Activated naive CD4-positive, alpha-beta T cell treated with anti-CD3 and anti-CD28 coated beads, Interleukin-2, amount 50 U/mL, for 24 hours (primary cell): ENCODE measurements at regions not wholly inside any gene's neighbourhood (a gene's known extent, or its start where the extent isn't known, plus 50 kb on each side); places are given as distances from the start of the nearest gene placed in this dataset.
"Not testable (repeated sequence)": the region's sequence is repeated elsewhere in the genome, so short reads cannot be mapped to it uniquely, and the experiment has no call there.

Experiments
- H3K27ac Mint-ChIP-seq: one replicate; pipeline ENCODE4 v1.8.0; 2021; ENCODE audit warnings: mild to moderate bottlenecking, mixed read lengths
- H3K27me3 Mint-ChIP-seq: one replicate; pipeline ENCODE4 v1.8.0; 2021; ENCODE audit warnings: mixed read lengths
- H3K36me3 Mint-ChIP-seq: one replicate; pipeline ENCODE4 v1.8.0; 2021; ENCODE audit warnings: mixed read lengths
- H3K4me1 Mint-ChIP-seq: one replicate; pipeline ENCODE4 v1.8.0; 2021; ENCODE audit warnings: mixed read lengths
- H3K4me3 Mint-ChIP-seq: one replicate; pipeline ENCODE4 v1.8.0; 2021; ENCODE audit warnings: mild to moderate bottlenecking, mixed read lengths
- H3K9me3 Mint-ChIP-seq: one replicate; pipeline ENCODE4 v1.8.0; 2021; ENCODE audit warnings: mixed read lengths

DNA sequence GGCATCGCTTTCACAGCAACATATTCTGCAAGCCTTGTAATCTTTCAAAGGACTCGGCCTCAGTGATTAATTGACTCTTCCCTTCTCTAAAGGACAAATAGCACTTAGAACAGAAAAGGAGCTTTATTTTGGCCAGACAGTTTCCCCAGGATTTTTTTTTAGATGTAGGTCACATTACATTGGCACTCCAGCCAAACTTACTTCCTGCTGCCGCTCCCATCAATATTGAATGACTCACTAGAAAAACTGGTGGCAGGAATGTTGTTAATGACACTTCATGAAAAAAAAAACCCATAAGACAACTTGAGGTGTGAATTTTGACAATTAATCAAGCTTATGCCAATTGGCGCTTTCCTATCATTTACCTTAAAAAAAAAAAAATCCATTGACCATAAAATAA is 432.6 kb downstream of the TOX3 start:
- Mint-ChIP-seq H3K4me1 (no peaks in the 10 kb centered on the region), H3K27me3 (no peaks in the 10 kb centered on the region), H3K9me3 (peaks cover 3% of the 10 kb centered on the region), H3K4me3 (no peak overlapping the region), H3K27ac (no peak overlapping the region), H3K36me3 (no peaks in the 10 kb centered on the region)

GRCh38 chr16:52113533-52114183 is 433.3 kb downstream of the TOX3 start:
- no peak overlapping the region for H3K4me3 Mint-ChIP-seq
- H3K4me1 Mint-ChIP-seq: no peaks in the 10 kb centered on the region
- H3K27me3 Mint-ChIP-seq: no peaks in the 10 kb centered on the region
- H3K27ac Mint-ChIP-seq: no peak overlapping the region
- no peaks in the 10 kb centered on the region for H3K36me3 Mint-ChIP-seq
- H3K9me3 Mint-ChIP-seq: no peaks in the 10 kb centered on the region

GRCh38 chr16:52104993-52105392 is 441.9 kb downstream of the TOX3 start:
- H3K4me1 Mint-ChIP-seq, H3K27ac Mint-ChIP-seq, H3K27me3 Mint-ChIP-seq, H3K36me3 Mint-ChIP-seq, H3K9me3 Mint-ChIP-seq, H3K4me3 Mint-ChIP-seq: not testable (repeated sequence)

- Mint-ChIP-seq H3K27ac (no peak overlapping the region), H3K9me3 (peaks cover 6% of the 10 kb centered on the region), H3K4me3 (no peak overlapping the region), H3K36me3 (no peaks in the 10 kb centered on the region), H3K4me1 (no peaks in the 10 kb centered on the region), H3K27me3 (no peaks in the 10 kb centered on the region)
Measured at GRCh38 chr16:52103791-52104190, 443.2 kb downstream of the TOX3 start.

GRCh38 chr16:52101246-52101645 is 445.7 kb downstream of the TOX3 start:
- Mint-ChIP-seq H3K4me1 (no peaks in the 10 kb centered on the region), H3K27ac (no peak overlapping the region), H3K27me3 (no peaks in the 10 kb centered on the region), H3K36me3 (no peaks in the 10 kb centered on the region), H3K4me3 (no peak overlapping the region), H3K9me3 (peaks cover 12% of the 10 kb centered on the region)

GRCh38 chr16:52099382-52099781 is 447.6 kb downstream of the TOX3 start:
- H3K4me1 Mint-ChIP-seq: no peaks in the 10 kb centered on the region
- no peak overlapping the region for H3K27ac Mint-ChIP-seq
- no peaks in the 10 kb centered on the region for H3K36me3 Mint-ChIP-seq
- H3K4me3 Mint-ChIP-seq: no peak overlapping the region
- H3K9me3 Mint-ChIP-seq: peaks cover 12% of the 10 kb centered on the region
- H3K27me3 Mint-ChIP-seq: no peaks in the 10 kb centered on the region

DNA sequence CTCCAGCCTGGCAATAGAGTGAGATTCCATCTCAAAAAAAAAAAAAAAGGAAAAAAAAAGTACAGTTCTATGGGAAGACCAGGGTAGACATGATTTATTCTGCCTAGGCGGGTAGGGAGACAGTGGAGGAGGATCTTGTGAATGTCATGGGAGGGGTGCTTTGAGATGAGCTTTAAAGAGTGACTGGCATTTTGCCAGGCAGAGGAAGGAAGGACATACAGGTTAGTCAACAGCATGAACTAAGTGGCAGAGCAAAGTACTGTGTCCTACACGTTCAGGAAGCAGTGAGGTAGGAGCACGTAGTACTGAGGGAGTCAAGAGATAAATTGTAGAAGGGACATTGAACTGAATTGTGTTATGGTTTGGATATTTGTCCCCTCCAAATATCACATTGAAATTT is 451.5 kb downstream of the TOX3 start:
- Mint-ChIP-seq H3K36me3 (no peaks in the 10 kb centered on the region), H3K27me3 (no peaks in the 10 kb centered on the region), H3K9me3 (peaks cover 6% of the 10 kb centered on the region), H3K4me1 (no peaks in the 10 kb centered on the region), H3K27ac (no peak overlapping the region), H3K4me3 (no peak overlapping the region)

GRCh38 chr16:52092126-52092525 is 454.8 kb downstream of the TOX3 start:
- Mint-ChIP-seq H3K9me3 (no peaks in the 10 kb centered on the region), H3K4me1 (no peaks in the 10 kb centered on the region), H3K36me3 (no peaks in the 10 kb centered on the region), H3K27ac (no peak overlapping the region), H3K4me3 (no peak overlapping the region), H3K27me3 (no peaks in the 10 kb centered on the region)

DNA sequence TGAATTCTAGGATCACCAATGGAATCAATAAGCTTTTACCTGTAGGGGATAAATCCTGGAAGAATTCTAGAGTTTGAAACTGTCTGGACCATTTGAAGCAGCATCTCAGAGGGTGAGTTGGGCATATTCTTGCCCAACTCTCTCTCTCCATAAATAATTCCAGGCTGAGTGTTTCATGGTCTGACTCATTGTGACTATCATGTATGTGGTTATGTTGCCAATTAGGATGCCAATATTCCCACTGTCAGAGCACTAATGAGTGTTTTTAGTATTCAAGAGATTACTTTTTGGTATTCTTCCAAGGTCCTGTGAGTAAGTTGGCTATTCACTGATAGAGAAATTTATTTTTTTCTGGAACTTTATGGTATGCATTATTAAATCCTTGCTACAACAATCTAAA is 456.9 kb downstream of the TOX3 start:
- H3K9me3 Mint-ChIP-seq: no peaks in the 10 kb centered on the region
- no peaks in the 10 kb centered on the region for H3K4me1 Mint-ChIP-seq
- no peaks in the 10 kb centered on the region for H3K27me3 Mint-ChIP-seq
- no peak overlapping the region for H3K27ac Mint-ChIP-seq
- H3K4me3 Mint-ChIP-seq: no peak overlapping the region
- no peaks in the 10 kb centered on the region for H3K36me3 Mint-ChIP-seq

- H3K27ac Mint-ChIP-seq: no peak overlapping the region
- no peaks in the 10 kb centered on the region for H3K36me3 Mint-ChIP-seq
- no peaks in the 10 kb centered on the region for H3K27me3 Mint-ChIP-seq
- no peaks in the 10 kb centered on the region for H3K9me3 Mint-ChIP-seq
- no peaks in the 10 kb centered on the region for H3K4me1 Mint-ChIP-seq
- no peak overlapping the region for H3K4me3 Mint-ChIP-seq
Measured at GRCh38 chr16:52089476-52089875, 457.5 kb downstream of the TOX3 start.

DNA sequence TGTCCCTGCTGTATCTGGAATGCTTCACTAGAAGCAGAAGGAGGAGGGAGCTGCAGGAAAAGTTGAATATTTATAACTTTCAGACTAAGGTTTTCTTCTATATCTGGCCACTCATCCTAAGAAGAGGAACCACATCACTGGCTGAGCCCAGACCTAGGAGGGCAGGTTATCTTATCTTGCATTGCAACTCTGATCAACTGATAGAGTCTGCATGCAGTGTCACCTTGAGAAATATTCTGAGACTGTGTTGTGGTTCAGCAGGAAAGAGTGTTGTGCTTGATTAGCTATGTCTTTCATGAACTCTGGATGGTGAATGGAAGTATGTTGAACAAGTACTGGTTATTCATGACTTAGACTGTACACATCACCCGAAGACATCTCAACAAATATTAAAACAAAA is 460.0 kb downstream of the TOX3 start:
- Mint-ChIP-seq H3K9me3 (no peaks in the 10 kb centered on the region), H3K4me1 (no peaks in the 10 kb centered on the region)

GRCh38 chr16:52078716-52079655 is 468.0 kb downstream of the TOX3 start:
- Mint-ChIP-seq H3K9me3 (peaks cover 9% of the 10 kb centered on the region), H3K27me3 (no peaks in the 10 kb centered on the region), H3K4me1 (no peaks in the 10 kb centered on the region), H3K36me3 (no peaks in the 10 kb centered on the region), H3K4me3 (no peak overlapping the region), H3K27ac (no peak overlapping the region)

More for the DNA sequence above, 460.0 kb downstream of the TOX3 start:
- no peak overlapping the region for H3K27ac Mint-ChIP-seq
- H3K27me3 Mint-ChIP-seq: no peaks in the 10 kb centered on the region
- H3K36me3 Mint-ChIP-seq: no peaks in the 10 kb centered on the region
- H3K4me3 Mint-ChIP-seq: no peak overlapping the region

GRCh38 chr16:52077607-52078006 is 469.3 kb downstream of the TOX3 start:
- Mint-ChIP-seq H3K27me3 (no peaks in the 10 kb centered on the region), H3K36me3 (no peaks in the 10 kb centered on the region), H3K27ac (no peak overlapping the region), H3K4me3 (no peak overlapping the region), H3K9me3 (peaks cover 9% of the 10 kb centered on the region), H3K4me1 (no peaks in the 10 kb centered on the region)

- H3K4me3 Mint-ChIP-seq: no peak overlapping the region
- H3K27ac Mint-ChIP-seq: no peak overlapping the region
- H3K36me3 Mint-ChIP-seq: no peaks in the 10 kb centered on the region
- no peaks in the 10 kb centered on the region for H3K4me1 Mint-ChIP-seq
- H3K9me3 Mint-ChIP-seq: peaks cover 14% of the 10 kb centered on the region
- H3K27me3 Mint-ChIP-seq: no peaks in the 10 kb centered on the region
Measured at GRCh38 chr16:52076801-52077201, 470.1 kb downstream of the TOX3 start.

GRCh38 chr16:52076332-52076731 is 470.6 kb downstream of the TOX3 start:
- Mint-ChIP-seq H3K27ac (no peak overlapping the region), H3K9me3 (peaks cover 14% of the 10 kb centered on the region), H3K27me3 (no peaks in the 10 kb centered on the region), H3K4me3 (no peak overlapping the region), H3K4me1 (no peaks in the 10 kb centered on the region), H3K36me3 (no peaks in the 10 kb centered on the region)

- Mint-ChIP-seq H3K9me3 (peaks cover 19% of the 10 kb centered on the region), H3K27ac (no peak overlapping the region), H3K4me3 (no peak overlapping the region), H3K36me3 (no peaks in the 10 kb centered on the region), H3K4me1 (no peaks in the 10 kb centered on the region), H3K27me3 (no peaks in the 10 kb centered on the region)
Measured at GRCh38 chr16:52074133-52074532, 472.8 kb downstream of the TOX3 start.
